GM12892 (cell line): ENCODE measurements at regions not wholly inside any gene's neighbourhood (a gene's known extent, or its start where the extent isn't known, plus 50 kb on each side); places are given as distances from the start of the nearest gene placed in this dataset.

Source experiments
- DNase-seq: peaks from one replicate; pipeline ENCODE4 v3.0.0; 2011; ENCODE audit not compliant: insufficient read length
- FAIRE-seq: peaks from 2 replicates; lab custom pipeline; 2011; peaks lifted over from hg19 to GRCh38; lab: Jason Lieb, UNC
- POLR2A ChIP-seq: IDR thresholded peaks from 2 replicates; pipeline ENCODE4 v1.6.1; 2011; ENCODE audit warnings: low read depth, low read length, control low read depth
- POLR2AphosphoS5 ChIP-seq: IDR thresholded peaks from 2 replicates; pipeline ENCODE4 v1.6.1; 2011; ENCODE audit warnings: low read depth, low read length, control low read depth
- TAF1 ChIP-seq: IDR thresholded peaks from 2 replicates; pipeline ENCODE4 v1.6.1; 2011; ENCODE audit warnings: low read depth, mild to moderate bottlenecking, control low read depth, low read length, borderline replicate concordance

DNA sequence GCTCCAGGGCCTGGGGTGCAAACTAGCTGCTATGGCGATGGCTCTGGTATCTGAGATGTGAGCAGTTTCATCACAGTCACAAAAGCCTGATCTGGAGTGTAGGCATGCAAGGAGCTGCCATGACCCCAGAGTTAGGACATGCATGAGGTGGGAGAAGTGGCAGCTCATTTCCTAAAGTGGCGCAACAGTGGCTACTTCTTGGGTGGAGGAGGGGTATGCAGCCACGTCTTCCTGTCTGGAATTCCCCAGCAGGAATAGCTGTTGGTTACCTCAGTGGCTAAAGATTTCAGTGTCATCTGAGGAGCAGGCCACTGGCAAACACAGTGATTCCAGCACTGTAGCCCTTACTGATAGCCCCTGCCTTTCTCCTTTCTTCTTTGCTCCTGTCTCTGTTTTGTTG is 1382.5 kb downstream of the C4orf33 start:
- FAIRE-seq: no peak
- TF ChIP-seq POLR2A: no peak
- no peak for DNase-seq

DNA sequence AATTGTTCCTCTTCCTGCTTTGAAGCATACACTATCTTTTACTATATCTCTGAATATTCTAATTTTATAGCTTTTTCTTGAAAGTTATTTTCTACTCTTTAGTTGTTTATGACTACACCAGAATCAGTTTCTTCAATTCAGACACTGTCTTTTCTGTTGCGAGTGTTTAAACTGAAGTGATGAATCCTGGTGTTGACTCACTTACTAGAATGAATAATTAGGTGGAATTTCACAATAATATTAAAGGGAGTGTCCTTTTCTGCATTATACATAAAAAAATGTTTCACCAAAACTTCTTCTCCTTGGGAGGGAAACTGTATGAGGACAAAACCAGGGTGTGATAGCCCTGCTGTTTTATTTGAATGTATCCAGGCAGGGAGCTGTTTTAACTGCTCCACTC is 1383.1 kb downstream of the C4orf33 start:
- no peak for DNase-seq

DNA sequence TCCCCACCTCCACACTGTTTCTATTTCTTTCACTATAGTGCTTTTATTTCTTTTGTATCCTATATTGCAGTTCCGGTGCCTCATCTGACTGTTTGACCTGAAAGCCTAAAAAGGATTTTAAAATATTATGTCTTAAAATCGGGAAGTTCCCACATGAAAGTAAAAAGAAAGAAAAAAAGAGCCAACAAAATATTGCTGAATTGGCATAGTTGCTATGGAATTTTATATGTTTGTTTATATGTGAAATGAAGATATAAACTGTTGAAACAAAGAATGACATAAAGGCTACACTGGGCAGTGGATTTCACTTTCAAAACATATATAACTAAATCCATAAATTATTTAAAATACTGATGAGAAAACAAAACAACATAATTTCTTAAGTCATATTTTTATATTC is 1383.7 kb downstream of the C4orf33 start:
- DNase-seq (no peak), FAIRE-seq (no peak)
- TF ChIP-seq TAF1 (no peak), POLR2A (no peak)

More for the DNA sequence above, 1383.1 kb downstream of the C4orf33 start:
- no peak for TF ChIP-seq POLR2AphosphoS5
- no peak for TF ChIP-seq POLR2A
- TF ChIP-seq TAF1: no peak
- FAIRE-seq: no peak

DNA sequence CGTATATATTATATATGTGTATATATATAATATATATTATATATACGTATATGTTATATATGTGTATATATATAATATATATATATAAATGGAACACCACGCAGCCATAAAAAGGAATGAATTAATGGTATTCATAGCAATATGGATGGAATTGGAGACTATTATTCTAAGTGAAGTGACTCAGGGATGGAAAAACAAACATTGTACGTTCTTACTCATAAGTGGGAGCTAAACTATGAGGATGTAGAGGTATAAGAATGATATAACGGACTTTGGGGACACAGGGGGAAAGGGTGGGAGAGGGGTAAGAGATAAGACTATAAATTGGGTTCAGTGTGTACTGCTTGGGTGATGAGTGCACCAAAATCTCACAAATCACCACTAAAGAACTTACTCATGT is 1388.9 kb downstream of the C4orf33 start:
- no peak for TF ChIP-seq POLR2AphosphoS5
- no peak for TF ChIP-seq TAF1
- TF ChIP-seq POLR2A: no peak
- no peak for FAIRE-seq
- DNase-seq: no peak

DNA sequence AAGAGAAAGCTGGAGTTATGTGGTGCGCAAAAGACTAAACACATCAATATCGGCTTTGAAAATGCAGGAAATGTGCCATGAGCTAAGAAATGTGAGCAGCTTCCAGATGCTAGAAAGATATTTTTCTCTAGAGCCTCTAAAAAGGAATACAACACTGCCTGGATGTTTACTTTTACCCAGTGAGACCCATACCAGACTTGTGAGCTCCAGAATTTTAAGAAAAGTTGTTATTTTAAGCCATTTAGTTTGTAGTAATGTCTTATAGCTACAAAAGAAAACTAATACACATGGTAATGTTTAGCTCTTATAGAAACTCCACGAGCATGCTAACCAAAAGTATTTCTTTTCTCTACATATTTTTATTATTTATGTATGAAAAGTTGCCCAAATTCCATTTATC is 1389.4 kb downstream of the C4orf33 start:
- no peak for DNase-seq
- no peak for FAIRE-seq
- no peak for TF ChIP-seq POLR2AphosphoS5
- no peak for TF ChIP-seq TAF1
- TF ChIP-seq POLR2A: no peak

DNA sequence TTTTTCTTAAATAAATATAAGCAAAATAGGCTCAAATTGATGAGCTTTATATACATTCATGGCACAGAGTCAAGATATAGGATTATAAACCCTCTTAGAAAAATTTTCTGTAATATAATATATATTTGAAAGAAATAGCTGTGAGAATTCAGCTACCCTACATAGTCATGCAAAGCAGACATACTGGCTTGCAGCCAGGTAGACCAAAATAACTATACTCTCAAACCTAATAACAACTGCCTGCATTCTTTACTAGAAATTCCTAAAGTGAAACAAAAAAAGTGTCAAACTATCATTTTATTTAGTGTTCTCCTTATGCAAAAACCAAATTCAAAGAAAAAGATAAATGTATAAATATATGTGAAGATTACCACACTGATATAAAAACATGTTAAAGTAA is 1390.2 kb downstream of the C4orf33 start:
- TF ChIP-seq TAF1 (no peak), POLR2AphosphoS5 (no peak), POLR2A (no peak)
- DNase-seq (no peak), FAIRE-seq (no peak)

DNA sequence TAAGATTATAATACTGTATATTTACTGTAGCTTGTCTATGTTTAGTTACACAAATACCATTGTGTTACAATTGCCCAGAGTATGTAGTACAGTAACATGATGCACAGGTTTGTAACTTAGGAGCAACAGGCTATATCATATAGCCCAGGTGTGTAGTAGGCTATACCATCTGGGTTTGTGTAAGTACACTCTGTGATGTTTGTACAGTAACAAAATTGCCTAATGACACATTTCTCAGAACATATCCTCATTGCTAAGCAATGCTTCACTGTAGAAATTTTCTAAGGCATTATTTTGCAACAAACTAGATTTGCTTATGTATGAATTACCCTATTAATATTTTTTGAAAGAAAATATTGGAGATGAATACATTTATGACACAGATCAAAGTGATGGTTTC is 1390.9 kb downstream of the C4orf33 start:
- TF ChIP-seq POLR2AphosphoS5: no peak
- TF ChIP-seq POLR2A: no peak
- no peak for TF ChIP-seq TAF1
- DNase-seq: no peak
- FAIRE-seq: no peak

DNA sequence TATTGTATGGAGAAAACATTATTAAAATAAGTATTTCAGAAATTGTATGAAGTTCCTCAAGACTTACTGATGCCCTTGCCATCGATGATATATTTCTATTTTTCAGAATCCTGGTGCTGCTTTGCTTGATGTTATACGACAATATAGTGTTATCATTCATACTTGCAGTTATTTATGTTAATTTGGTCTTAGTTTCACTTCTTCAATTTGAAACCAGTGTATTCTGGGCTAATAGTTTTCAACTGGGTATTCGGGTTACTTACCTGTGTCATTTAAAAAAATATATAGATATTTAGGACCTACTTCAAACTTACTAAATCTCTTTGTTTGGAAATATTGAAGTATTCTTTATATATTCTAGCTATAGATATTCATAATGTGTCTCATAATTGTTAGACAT is 1414.7 kb downstream of the C4orf33 start:
- no peak for FAIRE-seq
- DNase-seq: no peak
- TF ChIP-seq POLR2AphosphoS5: no peak
- no peak for TF ChIP-seq TAF1
- no peak for TF ChIP-seq POLR2A

DNA sequence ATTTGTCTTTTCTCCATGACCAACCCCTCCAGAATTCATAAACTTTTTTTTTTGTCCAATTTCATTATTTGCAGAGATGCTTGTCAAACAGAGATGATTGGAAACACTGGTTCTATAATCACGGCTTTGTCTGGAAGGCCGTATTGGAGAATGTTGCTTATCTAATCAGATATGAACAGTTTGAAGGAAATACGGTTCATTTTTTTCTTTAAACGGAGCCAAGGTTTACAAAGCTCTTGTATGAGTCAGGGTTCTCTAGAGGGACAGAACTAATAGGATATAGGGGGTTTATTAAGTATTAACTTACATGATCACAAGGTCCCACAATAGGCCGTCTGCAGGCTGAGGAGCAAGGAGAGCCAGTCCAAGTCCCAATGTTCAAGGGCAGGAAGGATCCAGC is 1415.8 kb downstream of the C4orf33 start:
- no peak for FAIRE-seq
- DNase-seq: no peak

DNA sequence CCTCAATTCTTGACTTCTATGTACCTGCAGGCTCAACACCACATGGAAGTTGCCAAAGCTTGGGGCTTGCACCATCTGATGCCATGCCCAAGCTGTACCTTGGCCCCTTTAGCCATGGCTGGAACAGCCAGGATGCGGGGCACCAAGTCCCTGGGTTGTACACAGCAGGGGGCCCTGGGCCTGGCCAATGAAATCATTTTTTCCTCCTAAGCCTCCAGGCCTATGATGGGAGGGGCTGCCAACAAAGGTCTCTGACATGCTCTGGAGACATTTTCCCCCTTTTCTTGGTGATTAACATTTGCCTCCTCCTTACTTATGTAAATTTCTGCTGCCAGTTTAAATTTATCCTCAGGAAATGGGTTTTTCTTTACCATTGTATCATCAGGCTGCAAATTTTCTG is 1428.1 kb downstream of the C4orf33 start:
- FAIRE-seq: no peak
- no peak for TF ChIP-seq POLR2A
- no peak for TF ChIP-seq TAF1
- no peak for TF ChIP-seq POLR2AphosphoS5
- DNase-seq: no peak

More for the DNA sequence above, 1415.8 kb downstream of the C4orf33 start:
- TF ChIP-seq POLR2AphosphoS5 (no peak), TAF1 (no peak), POLR2A (no peak)

DNA sequence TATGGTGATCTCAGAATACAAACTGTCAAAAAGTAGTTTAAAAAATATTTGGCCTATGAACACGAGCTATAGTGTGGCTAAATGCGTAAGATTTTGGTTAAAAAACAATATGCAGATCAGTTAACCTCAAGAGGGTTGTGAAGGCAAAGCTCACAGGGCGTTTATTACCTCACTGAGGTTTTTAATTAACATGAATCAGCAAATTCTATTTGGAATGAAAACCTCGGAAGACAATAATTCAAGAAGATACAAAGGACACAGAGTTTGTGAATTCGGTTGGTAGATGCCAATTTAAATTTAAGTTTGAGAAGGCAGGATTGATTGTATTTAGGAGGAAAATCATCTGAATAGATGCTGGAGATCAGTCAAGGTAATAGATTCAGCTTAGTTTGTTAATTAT is 1434.6 kb downstream of the C4orf33 start:
- FAIRE-seq (no peak), DNase-seq (no peak)
- TF ChIP-seq POLR2AphosphoS5 (no peak), TAF1 (no peak), POLR2A (no peak)

DNA sequence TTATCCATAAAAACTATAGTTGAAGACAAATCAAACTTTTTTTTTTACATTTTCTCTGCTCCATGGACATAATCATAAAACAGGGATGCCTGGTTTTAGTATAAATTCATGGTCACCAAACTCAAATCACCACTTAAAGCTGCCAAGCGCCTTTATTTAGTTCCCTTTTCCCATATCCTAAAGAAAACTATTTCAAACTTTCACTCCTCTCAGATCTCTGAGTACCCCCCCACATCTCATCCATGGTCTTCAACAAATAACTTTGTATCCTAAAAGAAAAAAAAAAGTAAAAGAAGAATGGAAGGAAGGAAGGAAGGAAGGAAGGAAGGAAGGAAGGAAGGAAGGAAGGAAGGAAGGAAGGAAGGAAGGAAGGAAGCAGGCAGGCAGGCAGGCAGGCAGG is 1438.7 kb downstream of the C4orf33 start:
- DNase-seq (no peak), FAIRE-seq (no peak)
- TF ChIP-seq POLR2A (no peak), TAF1 (no peak), POLR2AphosphoS5 (no peak)

DNA sequence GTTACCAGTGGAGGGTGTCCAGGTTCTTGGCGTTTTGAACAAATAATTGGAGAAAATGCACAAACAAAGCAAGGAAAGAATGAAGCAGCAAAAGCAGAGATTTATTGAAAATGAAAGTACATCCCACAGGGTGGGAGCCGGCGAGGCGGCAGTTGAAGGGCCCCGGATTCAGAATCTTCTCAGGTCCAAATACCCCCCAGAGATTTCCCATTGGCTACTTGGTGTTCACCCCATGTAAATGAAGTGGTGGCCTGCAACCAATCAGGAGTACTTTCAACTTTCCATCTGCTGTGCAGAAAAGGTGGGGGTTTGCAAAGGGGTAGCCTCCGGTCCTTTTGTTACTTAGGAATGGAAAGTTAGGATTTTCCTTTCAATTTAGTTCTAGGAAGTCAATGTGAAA is 1447.0 kb downstream of the C4orf33 start:
- no peak for TF ChIP-seq POLR2A
- TF ChIP-seq POLR2AphosphoS5: no peak
- TF ChIP-seq TAF1: no peak
- FAIRE-seq: no peak
- DNase-seq: no peak
